ENCODE measurements at regions not wholly inside any gene's neighbourhood (a gene's known extent, or its start where the extent isn't known, plus 50 kb on each side); places are given as distances from the start of the nearest gene placed in this dataset.

GRCh38 chr3:15155840-15156360 lies 50.1 kb upstream of the CAPN7 start:
- TF ChIP-seq, protein P1, sequence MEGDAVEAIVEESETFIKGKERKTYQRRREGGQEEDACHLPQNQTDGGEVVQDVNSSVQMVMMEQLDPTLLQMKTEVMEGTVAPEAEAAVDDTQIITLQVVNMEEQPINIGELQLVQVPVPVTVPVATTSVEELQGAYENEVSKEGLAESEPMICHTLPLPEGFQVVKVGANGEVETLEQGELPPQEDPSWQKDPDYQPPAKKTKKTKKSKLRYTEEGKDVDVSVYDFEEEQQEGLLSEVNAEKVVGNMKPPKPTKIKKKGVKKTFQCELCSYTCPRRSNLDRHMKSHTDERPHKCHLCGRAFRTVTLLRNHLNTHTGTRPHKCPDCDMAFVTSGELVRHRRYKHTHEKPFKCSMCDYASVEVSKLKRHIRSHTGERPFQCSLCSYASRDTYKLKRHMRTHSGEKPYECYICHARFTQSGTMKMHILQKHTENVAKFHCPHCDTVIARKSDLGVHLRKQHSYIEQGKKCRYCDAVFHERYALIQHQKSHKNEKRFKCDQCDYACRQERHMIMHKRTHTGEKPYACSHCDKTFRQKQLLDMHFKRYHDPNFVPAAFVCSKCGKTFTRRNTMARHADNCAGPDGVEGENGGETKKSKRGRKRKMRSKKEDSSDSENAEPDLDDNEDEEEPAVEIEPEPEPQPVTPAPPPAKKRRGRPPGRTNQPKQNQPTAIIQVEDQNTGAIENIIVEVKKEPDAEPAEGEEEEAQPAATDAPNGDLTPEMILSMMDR (IDR thresholded peaks at IDR 0.05) = no peak
- no peak for TF ChIP-seq EZH2 (IDR thresholded peaks at IDR 0.05)

All from neural progenitor cell (in vitro differentiated cells).